HUES48 (cell line): ENCODE measurements at regions not wholly inside any gene's neighbourhood (a gene's known extent, or its start where the extent isn't known, plus 50 kb on each side); places are given as distances from the start of the nearest gene placed in this dataset.

Source experiments
- H3K27ac ChIP-seq: one replicate; pipeline ENCODE4 v1.7.0; 2013; ENCODE audit warnings: low read depth, low read length, inconsistent platforms
- H3K27me3 ChIP-seq: 2 replicates; pipeline ENCODE4 v1.6.1; 2013; ENCODE audit warnings: mild to moderate bottlenecking, low read length; ENCODE audit not compliant: control insufficient read depth, insufficient read depth
- H3K36me3 ChIP-seq: 2 replicates; pipeline ENCODE4 v1.6.1; 2013; ENCODE audit warnings: low read length; ENCODE audit not compliant: control insufficient read depth, insufficient read depth
- H3K4me1 ChIP-seq: 2 replicates; pipeline ENCODE4 v1.6.1; 2013; ENCODE audit warnings: mild to moderate bottlenecking, low read length; ENCODE audit not compliant: control insufficient read depth, insufficient read depth
- H3K4me3 ChIP-seq: 2 replicates; pipeline ENCODE4 v1.5.1; 2013; ENCODE audit warnings: mild to moderate bottlenecking, low read depth, low read length
- H3K9ac ChIP-seq: 2 replicates; pipeline ENCODE4 v1.6.1; 2013; ENCODE audit warnings: mild to moderate bottlenecking, low read depth, low read length, moderate library complexity
- H3K9me3 ChIP-seq: 2 replicates; pipeline ENCODE4 v1.6.1; 2013; ENCODE audit warnings: low read length; ENCODE audit not compliant: control insufficient read depth, insufficient read depth

- Histone ChIP-seq H3K9ac (no peak overlapping the region), H3K27ac (no peak overlapping the region), H3K9me3 (no peaks in the 10 kb centered on the region), H3K27me3 (no peaks in the 10 kb centered on the region), H3K4me1 (no peaks in the 10 kb centered on the region), H3K36me3 (no peaks in the 10 kb centered on the region), H3K4me3 (no peak overlapping the region)
Observed at GRCh38 chr1:185681034-185681633, 53.1 kb upstream of the HMCN1 start.

GRCh38 chr1:185680453-185680852 lies 53.7 kb upstream of the HMCN1 start:
- Histone ChIP-seq H3K27ac (no peak overlapping the region), H3K27me3 (no peaks in the 10 kb centered on the region), H3K4me3 (no peak overlapping the region), H3K9me3 (no peaks in the 10 kb centered on the region), H3K36me3 (no peaks in the 10 kb centered on the region), H3K4me1 (no peaks in the 10 kb centered on the region), H3K9ac (no peak overlapping the region)

- Histone ChIP-seq H3K27ac (no peak overlapping the region), H3K36me3 (no peaks in the 10 kb centered on the region), H3K4me3 (no peak overlapping the region), H3K4me1 (no peaks in the 10 kb centered on the region), H3K27me3 (no peaks in the 10 kb centered on the region), H3K9ac (no peak overlapping the region), H3K9me3 (no peaks in the 10 kb centered on the region)
Observed at GRCh38 chr1:185679220-185679619, 55.0 kb upstream of the HMCN1 start.

GRCh38 chr1:185676969-185677368 lies 57.2 kb upstream of the HMCN1 start:
- no peak overlapping the region for H3K27ac ChIP-seq
- H3K9ac ChIP-seq: no peak overlapping the region
- H3K36me3 ChIP-seq: no peaks in the 10 kb centered on the region
- H3K9me3 ChIP-seq: no peaks in the 10 kb centered on the region
- H3K4me3 ChIP-seq: no peak overlapping the region
- no peaks in the 10 kb centered on the region for H3K4me1 ChIP-seq
- no peaks in the 10 kb centered on the region for H3K27me3 ChIP-seq

GRCh38 chr1:185674201-185674600 lies 60.0 kb upstream of the HMCN1 start:
- Histone ChIP-seq H3K27ac (no peak overlapping the region), H3K27me3 (no peaks in the 10 kb centered on the region), H3K9me3 (no peaks in the 10 kb centered on the region), H3K9ac (no peak overlapping the region), H3K4me3 (no peak overlapping the region), H3K4me1 (peaks cover 4% of the 10 kb centered on the region), H3K36me3 (no peaks in the 10 kb centered on the region)

- no peaks in the 10 kb centered on the region for H3K36me3 ChIP-seq
- no peaks in the 10 kb centered on the region for H3K27me3 ChIP-seq
- H3K9me3 ChIP-seq: no peaks in the 10 kb centered on the region
- H3K27ac ChIP-seq: no peak overlapping the region
- no peak overlapping the region for H3K9ac ChIP-seq
- H3K4me3 ChIP-seq: no peak overlapping the region
- peaks cover 4% of the 10 kb centered on the region for H3K4me1 ChIP-seq
Observed at GRCh38 chr1:185672719-185673360, 61.4 kb upstream of the HMCN1 start.

- Histone ChIP-seq H3K9ac (no peak overlapping the region), H3K4me1 (peaks cover 14% of the 10 kb centered on the region), H3K27ac (no peak overlapping the region)
Observed at GRCh38 chr1:185670187-185670627, 64.0 kb upstream of the HMCN1 start.

GRCh38 chr1:185668013-185668412 lies 66.2 kb upstream of the HMCN1 start:
- no peaks in the 10 kb centered on the region for H3K36me3 ChIP-seq

More at GRCh38 chr1:185670187-185670627, 64.0 kb upstream of the HMCN1 start:
- no peak overlapping the region for H3K4me3 ChIP-seq
- no peaks in the 10 kb centered on the region for H3K36me3 ChIP-seq
- no peaks in the 10 kb centered on the region for H3K27me3 ChIP-seq
- H3K9me3 ChIP-seq: no peaks in the 10 kb centered on the region

GRCh38 chr1:185666582-185666981 lies 67.6 kb upstream of the HMCN1 start:
- Histone ChIP-seq H3K4me1 (peaks cover 23% of the 10 kb centered on the region), H3K27me3 (no peaks in the 10 kb centered on the region), H3K9ac (no peak overlapping the region)

More at GRCh38 chr1:185668013-185668412, 66.2 kb upstream of the HMCN1 start:
- Histone ChIP-seq H3K9me3 (no peaks in the 10 kb centered on the region), H3K27me3 (no peaks in the 10 kb centered on the region), H3K4me1 (peaks cover 14% of the 10 kb centered on the region), H3K27ac (no peak overlapping the region), H3K4me3 (no peak overlapping the region), H3K9ac (no peak overlapping the region)

GRCh38 chr1:185663771-185664296 lies 70.4 kb upstream of the HMCN1 start:
- H3K27ac ChIP-seq: no peak overlapping the region
- no peaks in the 10 kb centered on the region for H3K36me3 ChIP-seq
- no peak overlapping the region for H3K9ac ChIP-seq
- no peak overlapping the region for H3K4me3 ChIP-seq
- no peaks in the 10 kb centered on the region for H3K27me3 ChIP-seq
- H3K9me3 ChIP-seq: no peaks in the 10 kb centered on the region
- H3K4me1 ChIP-seq: peaks cover 20% of the 10 kb centered on the region

More at GRCh38 chr1:185666582-185666981, 67.6 kb upstream of the HMCN1 start:
- no peak overlapping the region for H3K27ac ChIP-seq
- no peak overlapping the region for H3K4me3 ChIP-seq
- H3K9me3 ChIP-seq: no peaks in the 10 kb centered on the region
- H3K36me3 ChIP-seq: no peaks in the 10 kb centered on the region

GRCh38 chr1:185663332-185663731 lies 70.9 kb upstream of the HMCN1 start:
- no peak overlapping the region for H3K9ac ChIP-seq
- H3K4me3 ChIP-seq: no peak overlapping the region
- H3K9me3 ChIP-seq: no peaks in the 10 kb centered on the region
- H3K4me1 ChIP-seq: peaks cover 20% of the 10 kb centered on the region
- no peak overlapping the region for H3K27ac ChIP-seq
- H3K27me3 ChIP-seq: no peaks in the 10 kb centered on the region
- no peaks in the 10 kb centered on the region for H3K36me3 ChIP-seq
